ENCODE measurements at regions not wholly inside any gene's neighbourhood (a gene's known extent, or its start where the extent isn't known, plus 50 kb on each side); places are given as distances from the start of the nearest gene placed in this dataset.

DNA sequence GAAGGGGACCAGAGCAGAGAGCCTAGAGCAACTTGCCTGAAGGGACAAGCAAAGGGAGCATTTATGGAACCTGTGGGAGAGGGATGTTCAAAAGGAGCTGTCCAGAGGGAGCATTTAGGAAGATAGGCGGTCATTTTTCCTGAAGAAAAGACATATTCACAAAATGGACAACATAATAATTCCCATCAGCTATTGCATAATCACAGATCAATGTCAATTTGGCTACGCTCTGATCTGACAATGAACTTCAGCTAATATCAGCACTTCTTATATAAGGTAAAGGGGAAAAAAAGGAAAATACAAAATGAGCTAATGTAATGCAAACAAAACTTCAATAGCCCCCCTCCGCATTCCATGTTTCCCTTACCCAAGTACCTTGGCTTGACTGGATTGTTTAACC lies 291.1 kb upstream of the CDH7 start:
- in situ Hi-C loops (cut with HindIII; ENCODE audit: low pct_ligation_motif_present, low sequenced_read_pairs) = no loop called here
- TF ChIP-seq, protein P1, sequence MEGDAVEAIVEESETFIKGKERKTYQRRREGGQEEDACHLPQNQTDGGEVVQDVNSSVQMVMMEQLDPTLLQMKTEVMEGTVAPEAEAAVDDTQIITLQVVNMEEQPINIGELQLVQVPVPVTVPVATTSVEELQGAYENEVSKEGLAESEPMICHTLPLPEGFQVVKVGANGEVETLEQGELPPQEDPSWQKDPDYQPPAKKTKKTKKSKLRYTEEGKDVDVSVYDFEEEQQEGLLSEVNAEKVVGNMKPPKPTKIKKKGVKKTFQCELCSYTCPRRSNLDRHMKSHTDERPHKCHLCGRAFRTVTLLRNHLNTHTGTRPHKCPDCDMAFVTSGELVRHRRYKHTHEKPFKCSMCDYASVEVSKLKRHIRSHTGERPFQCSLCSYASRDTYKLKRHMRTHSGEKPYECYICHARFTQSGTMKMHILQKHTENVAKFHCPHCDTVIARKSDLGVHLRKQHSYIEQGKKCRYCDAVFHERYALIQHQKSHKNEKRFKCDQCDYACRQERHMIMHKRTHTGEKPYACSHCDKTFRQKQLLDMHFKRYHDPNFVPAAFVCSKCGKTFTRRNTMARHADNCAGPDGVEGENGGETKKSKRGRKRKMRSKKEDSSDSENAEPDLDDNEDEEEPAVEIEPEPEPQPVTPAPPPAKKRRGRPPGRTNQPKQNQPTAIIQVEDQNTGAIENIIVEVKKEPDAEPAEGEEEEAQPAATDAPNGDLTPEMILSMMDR (IDR thresholded peaks at IDR 0.05; ENCODE audit: low read depth, low read length, missing control alignments) = no peak
- no peak for DNase-seq
- H3K27me3 ChIP-seq (replicated peaks) = no peaks in the 10 kb centered on the region
- no peak overlapping the region for H3K27ac ChIP-seq
- H3K36me3 ChIP-seq (replicated peaks) = no peaks in the 10 kb centered on the region
- no peak overlapping the region for H3K4me3 ChIP-seq (ENCODE audit: low read depth, low read length)

DNA sequence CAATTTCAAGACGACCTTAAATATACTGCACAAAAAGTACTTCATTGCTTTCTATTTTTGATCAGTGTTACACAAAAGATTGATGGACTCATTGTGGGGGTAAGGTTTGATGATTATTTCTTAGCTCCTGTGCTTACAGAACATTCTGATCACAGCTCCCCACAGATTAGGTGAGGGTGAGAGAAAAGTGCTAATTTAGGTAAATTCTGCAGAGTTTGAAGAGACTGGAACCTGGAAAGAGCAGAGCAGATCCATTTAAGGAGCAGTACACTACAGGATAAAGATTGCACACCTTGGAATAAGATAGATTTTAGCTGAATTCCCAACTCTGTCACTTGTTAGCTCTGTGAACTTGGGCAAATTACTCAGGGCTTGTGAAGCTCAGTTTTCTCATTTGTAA lies 291.9 kb upstream of the CDH7 start:
- TF ChIP-seq, protein P1 (IDR thresholded peaks at IDR 0.05; ENCODE audit: low read depth, low read length, missing control alignments) = no peak
- DNase-seq = no peak
- H3K27ac ChIP-seq = no peak overlapping the region
- in situ Hi-C loops (cut with HindIII; ENCODE audit: low pct_ligation_motif_present, low sequenced_read_pairs) = no loop called here
- H3K4me3 ChIP-seq (ENCODE audit: low read depth, low read length) = no peak overlapping the region
- H3K27me3 ChIP-seq (replicated peaks) = no peaks in the 10 kb centered on the region
- no peaks in the 10 kb centered on the region for H3K36me3 ChIP-seq (replicated peaks)

DNA sequence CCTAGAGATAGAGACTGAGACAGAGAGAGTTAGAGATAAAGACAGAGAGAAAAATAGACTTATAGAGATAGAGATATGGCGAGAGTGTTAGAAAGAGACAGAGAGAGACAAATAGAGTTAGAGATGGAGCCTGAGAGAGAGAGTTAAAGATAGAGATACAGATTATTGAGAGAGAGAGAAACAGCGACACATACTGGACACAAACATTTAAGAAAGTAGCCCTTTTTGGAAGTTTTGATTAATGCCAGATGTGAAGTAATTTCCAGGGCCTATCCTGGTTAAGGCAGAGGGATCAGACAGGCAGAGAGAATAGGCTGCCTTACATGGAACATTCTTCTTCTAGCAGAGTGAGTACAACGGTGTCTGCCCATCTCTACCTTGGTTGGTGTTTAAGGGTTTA lies 311.6 kb upstream of the CDH7 start:
- Histone ChIP-seq H3K27ac (no peak overlapping the region), H3K36me3 (replicated peaks) (no peaks in the 10 kb centered on the region), H3K4me3 (ENCODE audit: low read depth, low read length) (no peak overlapping the region), H3K27me3 (replicated peaks) (no peaks in the 10 kb centered on the region)
- TF ChIP-seq, protein P1 (IDR thresholded peaks at IDR 0.05; ENCODE audit: low read depth, low read length, missing control alignments) = no peak
- in situ Hi-C loops (cut with HindIII; ENCODE audit: low pct_ligation_motif_present, low sequenced_read_pairs) = no loop called here
- no peak for DNase-seq

DNA sequence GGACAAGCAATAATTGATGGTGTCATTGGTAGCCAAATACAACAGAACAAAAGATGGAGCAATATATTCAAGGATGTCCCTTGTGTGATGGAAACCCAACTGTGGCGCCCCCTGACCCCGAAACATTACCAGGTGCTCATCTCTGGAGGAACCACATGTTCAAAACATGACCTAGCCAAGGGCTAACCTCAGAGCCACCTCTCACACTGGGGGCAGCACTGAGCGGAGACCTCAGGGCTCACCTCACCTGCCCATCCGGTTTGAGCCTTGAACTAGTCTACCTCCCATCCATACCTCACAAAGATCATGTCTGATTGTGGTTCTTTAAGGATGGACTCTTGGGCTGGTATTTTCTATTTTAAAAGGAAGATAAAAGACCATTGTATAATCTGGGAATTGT lies 314.4 kb upstream of the CDH7 start:
- Histone ChIP-seq H3K27ac (no peak overlapping the region), H3K27me3 (replicated peaks) (no peaks in the 10 kb centered on the region), H3K4me3 (ENCODE audit: low read depth, low read length) (no peak overlapping the region), H3K36me3 (replicated peaks) (no peaks in the 10 kb centered on the region)
- TF ChIP-seq, protein P1 (IDR thresholded peaks at IDR 0.05; ENCODE audit: low read depth, low read length, missing control alignments) = no peak
- no peak for DNase-seq
- in situ Hi-C loops (cut with HindIII; ENCODE audit: low pct_ligation_motif_present, low sequenced_read_pairs) = no loop called here

DNA sequence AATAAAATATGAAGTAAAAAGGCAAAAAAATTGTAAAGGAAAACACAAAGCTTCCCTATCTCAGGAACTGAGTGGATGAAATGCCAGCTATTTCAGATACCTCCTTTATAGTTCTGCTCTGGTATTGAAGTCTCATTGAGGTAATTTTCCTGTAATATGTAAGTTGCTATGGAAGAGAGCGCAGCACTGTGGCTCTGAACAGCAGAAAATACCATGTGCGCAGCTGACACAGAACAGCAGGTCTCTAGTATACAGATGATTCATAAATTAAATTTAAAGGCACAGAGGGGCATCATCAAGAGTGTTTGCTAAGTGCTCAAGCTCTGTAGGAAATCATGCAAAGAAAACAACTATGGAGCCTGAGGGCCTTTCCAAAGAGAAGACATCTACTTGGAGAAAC lies 315.3 kb upstream of the CDH7 start:
- TF ChIP-seq, protein P1 (IDR thresholded peaks at IDR 0.05; ENCODE audit: low read depth, low read length, missing control alignments) = no peak
- Histone ChIP-seq H3K36me3 (replicated peaks) (no peaks in the 10 kb centered on the region), H3K4me3 (ENCODE audit: low read depth, low read length) (no peak overlapping the region), H3K27me3 (replicated peaks) (no peaks in the 10 kb centered on the region), H3K27ac (no peak overlapping the region)
- no peak for DNase-seq
- in situ Hi-C loops (cut with HindIII; ENCODE audit: low pct_ligation_motif_present, low sequenced_read_pairs) = no loop called here

DNA sequence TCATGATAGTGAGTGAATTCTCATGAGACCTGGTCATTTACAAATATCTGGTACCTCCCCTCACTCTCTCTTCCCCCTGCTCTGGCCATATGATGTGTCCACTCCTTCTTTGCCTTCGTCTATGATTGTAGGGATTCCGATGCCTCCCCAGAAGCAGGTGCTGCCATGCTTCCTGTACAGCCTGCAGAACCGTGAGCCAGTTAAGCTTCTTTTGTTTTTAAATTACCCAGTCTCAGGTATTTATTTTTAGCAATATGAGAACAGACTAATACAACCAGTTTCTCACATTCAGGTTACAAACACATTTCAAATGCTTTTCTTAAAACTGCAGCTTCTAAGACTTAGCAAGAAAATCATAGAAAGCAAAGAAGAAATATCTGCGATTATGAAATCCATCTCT lies 321.2 kb upstream of the CDH7 start:
- H3K4me3 ChIP-seq (ENCODE audit: low read depth, low read length) = no peak overlapping the region
- H3K27ac ChIP-seq = no peak overlapping the region
- TF ChIP-seq, protein P1 (IDR thresholded peaks at IDR 0.05; ENCODE audit: low read depth, low read length, missing control alignments) = no peak
- no peak for DNase-seq
- H3K36me3 ChIP-seq (replicated peaks) = no peaks in the 10 kb centered on the region
- H3K27me3 ChIP-seq (replicated peaks) = no peaks in the 10 kb centered on the region
- in situ Hi-C loops (cut with HindIII; ENCODE audit: low pct_ligation_motif_present, low sequenced_read_pairs) = no loop called here

Measured in brain microvascular endothelial cell (primary cell).